HEK293 (cell line): ENCODE measurements at regions not wholly inside any gene's neighbourhood (a gene's known extent, or its start where the extent isn't known, plus 50 kb on each side); places are given as distances from the start of the nearest gene placed in this dataset.
"Not testable (repeated sequence)": the region's sequence is repeated elsewhere in the genome, so short reads cannot be mapped to it uniquely, and the experiment has no call there.

Experiments
- CTCF ChIA-PET: fragments of 350-600 bp; formaldehyde crosslinking; extraction: SDS; loops from one replicate; lab custom pipeline; 2021; ENCODE audit warnings: antibody characterized with exemption; lab: Yijun Ruan, JAX
- POLR2A ChIA-PET: fragments of 300-600 bp; formaldehyde crosslinking; extraction: SDS; loops from one replicate; lab custom pipeline; 2020; ENCODE audit warnings: antibody characterized with exemption, inconsistent platforms; lab: Yijun Ruan, JAX
- H3K27ac ChIP-seq: fragments of 200-500 bp; sonication (Bioruptor generic); 2 replicates; pipeline ENCODE4 v1.5.1; 2014; ENCODE audit warnings: low read depth, low read length, control low read depth, inconsistent platforms; ENCODE audit errors: extremely low read depth
- H3K36me3 ChIP-seq, 2 experiments: fragments of 200-500 bp in 1 of 2; sonication (Bioruptor generic) in 1 of 2; 1 replicate in 1 of 2; 2 replicates in 1 of 2; pipeline ENCODE4 v1.5.1; 2014 to 2017; ENCODE audit warnings: inconsistent platforms in 2 of 2, low read length in 2 of 2; ENCODE audit not compliant: control insufficient read depth in 2 of 2, insufficient read depth in 1 of 2
- H3K4me1 ChIP-seq: fragments of 200-500 bp; sonication (Bioruptor generic); 2 replicates; pipeline ENCODE4 v1.5.1; 2014; ENCODE audit warnings: mild to moderate bottlenecking, low read length, inconsistent platforms; ENCODE audit not compliant: control insufficient read depth, insufficient read depth
- H3K4me3 ChIP-seq: 2 replicates; pipeline ENCODE4 v1.5.1; 2011; ENCODE audit warnings: low read depth, mild to moderate bottlenecking, control low read depth, low read length, moderate library complexity
- H3K9me3 ChIP-seq: fragments of 200-500 bp; sonication (Bioruptor generic); 2 replicates; pipeline ENCODE4 v1.5.1; 2014; ENCODE audit warnings: low read depth, low read length, inconsistent platforms; ENCODE audit not compliant: control insufficient read depth, insufficient read depth
- RBAK ChIP-seq: fragments of 450-650 bp; formaldehyde crosslinking; IDR thresholded peaks from 2 replicates; pipeline ENCODE4 v1.5.1; 2016; ENCODE audit warnings: missing biosample characterization, missing genetic modification characterization
- TCF7L2 ChIP-seq: IDR thresholded peaks from 2 replicates; pipeline ENCODE4 v1.6.1; 2011; ENCODE audit warnings: low read depth, mild to moderate bottlenecking, inconsistent platforms, low read length, moderate library complexity, borderline replicate concordance
- ZBTB17 ChIP-seq: fragments of 450-650 bp; formaldehyde crosslinking; IDR thresholded peaks from 2 replicates; pipeline ENCODE4 v1.5.1; 2016; ENCODE audit warnings: missing biosample characterization, missing genetic modification characterization
- ZNF248 ChIP-seq: fragments of 450-650 bp; formaldehyde crosslinking; IDR thresholded peaks from 2 replicates; pipeline ENCODE4 v1.5.1; 2017; ENCODE audit warnings: missing biosample characterization, missing genetic modification characterization
- ZNF354C ChIP-seq: fragments of 450-650 bp; formaldehyde crosslinking; IDR thresholded peaks from 2 replicates; pipeline ENCODE4 v1.5.1; 2016; ENCODE audit warnings: missing biosample characterization, missing genetic modification characterization, low read depth, borderline replicate concordance
- ZNF37A ChIP-seq: fragments of 450-650 bp; IDR thresholded peaks from 2 replicates; pipeline ENCODE4 v1.5.1; 2018; ENCODE audit warnings: missing biosample characterization, missing genetic modification characterization
- ZNF501 ChIP-seq: fragments of 450-650 bp; formaldehyde crosslinking; IDR thresholded peaks from 2 replicates; pipeline ENCODE4 v1.5.1; 2016; ENCODE audit warnings: missing biosample characterization, missing genetic modification characterization
- ZNF585B ChIP-seq: fragments of 450-650 bp; formaldehyde crosslinking; IDR thresholded peaks from 2 replicates; pipeline ENCODE4 v1.5.1; 2016; ENCODE audit warnings: missing biosample characterization, missing genetic modification characterization
- ZNF624 ChIP-seq: fragments of 450-650 bp; formaldehyde crosslinking; IDR thresholded peaks from 2 replicates; pipeline ENCODE4 v1.5.1; 2017; ENCODE audit warnings: missing biosample characterization, missing genetic modification characterization
- ZNF701 ChIP-seq: fragments of 450-650 bp; formaldehyde crosslinking; IDR thresholded peaks from 2 replicates; pipeline ENCODE4 v1.5.1; 2016; ENCODE audit warnings: missing biosample characterization, missing genetic modification characterization
- ZNF791 ChIP-seq: fragments of 450-650 bp; formaldehyde crosslinking; IDR thresholded peaks from 2 replicates; pipeline ENCODE4 v1.5.1; 2016; ENCODE audit warnings: missing biosample characterization, missing genetic modification characterization
- ZNF792 ChIP-seq: fragments of 450-650 bp; formaldehyde crosslinking; IDR thresholded peaks from 2 replicates; pipeline ENCODE4 v1.5.1; 2016; ENCODE audit warnings: missing biosample characterization, missing genetic modification characterization
- ZSCAN30 ChIP-seq: fragments of 450-650 bp; IDR thresholded peaks from 2 replicates; pipeline ENCODE4 v1.5.1; 2018; ENCODE audit warnings: missing biosample characterization, mild to moderate bottlenecking, missing genetic modification characterization, moderate library complexity
- TF ChIP-seq, protein P1 (sequence below): fragments of 450-650 bp; formaldehyde crosslinking; IDR thresholded peaks from 2 replicates; pipeline ENCODE4 v1.5.1; 2016; ENCODE audit warnings: missing biosample characterization, missing genetic modification characterization
- TF ChIP-seq, protein P2 (sequence below): fragments of 450-650 bp; formaldehyde crosslinking; IDR thresholded peaks from 2 replicates; pipeline ENCODE4 v1.5.1; 2017; ENCODE audit warnings: missing biosample characterization, missing genetic modification characterization
- TF ChIP-seq, protein P3 (sequence below): fragments of 450-650 bp; formaldehyde crosslinking; IDR thresholded peaks from 2 replicates; pipeline ENCODE4 v1.5.1; 2016; ENCODE audit warnings: missing biosample characterization, missing genetic modification characterization

DNA sequence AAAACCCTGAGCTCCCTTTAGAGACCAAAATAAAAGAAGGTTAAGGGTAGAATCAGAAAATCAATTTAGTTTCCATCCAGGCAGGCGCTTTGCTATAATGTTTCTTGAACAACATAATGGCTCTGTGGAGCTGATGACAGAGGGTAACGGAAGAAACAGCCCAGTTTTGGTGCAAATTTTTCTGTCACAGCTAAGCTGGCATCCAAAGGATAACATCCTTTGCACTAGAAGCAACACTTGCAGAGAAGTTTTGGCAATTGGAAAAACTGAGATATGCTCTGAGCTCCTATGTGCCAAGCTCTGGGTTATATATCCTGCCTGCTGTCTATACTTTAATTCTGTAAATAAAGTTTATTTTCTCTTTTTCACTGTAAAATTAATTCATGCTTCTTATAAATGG is 495.3 kb upstream of the API5 start:
- H3K9me3 ChIP-seq, result no peaks in the 10 kb centered on the region
- H3K27ac ChIP-seq, result no peak overlapping the region
- no peak for TF ChIP-seq ZBTB17 (tag by site-specific recombination)
- TF ChIP-seq, protein P1, sequence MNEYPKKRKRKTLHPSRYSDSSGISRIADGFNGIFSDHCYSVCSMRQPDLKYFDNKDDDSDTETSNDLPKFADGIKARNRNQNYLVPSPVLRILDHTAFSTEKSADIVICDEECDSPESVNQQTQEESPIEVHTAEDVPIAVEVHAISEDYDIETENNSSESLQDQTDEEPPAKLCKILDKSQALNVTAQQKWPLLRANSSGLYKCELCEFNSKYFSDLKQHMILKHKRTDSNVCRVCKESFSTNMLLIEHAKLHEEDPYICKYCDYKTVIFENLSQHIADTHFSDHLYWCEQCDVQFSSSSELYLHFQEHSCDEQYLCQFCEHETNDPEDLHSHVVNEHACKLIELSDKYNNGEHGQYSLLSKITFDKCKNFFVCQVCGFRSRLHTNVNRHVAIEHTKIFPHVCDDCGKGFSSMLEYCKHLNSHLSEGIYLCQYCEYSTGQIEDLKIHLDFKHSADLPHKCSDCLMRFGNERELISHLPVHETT (tag by site-specific recombination), result no peak
- TF ChIP-seq ZNF501 (tag by site-specific recombination), result no peak
- TF ChIP-seq, protein P2, sequence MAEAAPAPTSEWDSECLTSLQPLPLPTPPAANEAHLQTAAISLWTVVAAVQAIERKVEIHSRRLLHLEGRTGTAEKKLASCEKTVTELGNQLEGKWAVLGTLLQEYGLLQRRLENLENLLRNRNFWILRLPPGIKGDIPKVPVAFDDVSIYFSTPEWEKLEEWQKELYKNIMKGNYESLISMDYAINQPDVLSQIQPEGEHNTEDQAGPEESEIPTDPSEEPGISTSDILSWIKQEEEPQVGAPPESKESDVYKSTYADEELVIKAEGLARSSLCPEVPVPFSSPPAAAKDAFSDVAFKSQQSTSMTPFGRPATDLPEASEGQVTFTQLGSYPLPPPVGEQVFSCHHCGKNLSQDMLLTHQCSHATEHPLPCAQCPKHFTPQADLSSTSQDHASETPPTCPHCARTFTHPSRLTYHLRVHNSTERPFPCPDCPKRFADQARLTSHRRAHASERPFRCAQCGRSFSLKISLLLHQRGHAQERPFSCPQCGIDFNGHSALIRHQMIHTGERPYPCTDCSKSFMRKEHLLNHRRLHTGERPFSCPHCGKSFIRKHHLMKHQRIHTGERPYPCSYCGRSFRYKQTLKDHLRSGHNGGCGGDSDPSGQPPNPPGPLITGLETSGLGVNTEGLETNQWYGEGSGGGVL (tag by site-specific recombination), result no peak
- no peaks in the 10 kb centered on the region for H3K36me3 ChIP-seq
- CTCF ChIA-PET, result no interaction called here
- POLR2A ChIA-PET, result no interaction called here
- H3K4me1 ChIP-seq, result no peaks in the 10 kb centered on the region
- no peak overlapping the region for H3K4me3 ChIP-seq

DNA sequence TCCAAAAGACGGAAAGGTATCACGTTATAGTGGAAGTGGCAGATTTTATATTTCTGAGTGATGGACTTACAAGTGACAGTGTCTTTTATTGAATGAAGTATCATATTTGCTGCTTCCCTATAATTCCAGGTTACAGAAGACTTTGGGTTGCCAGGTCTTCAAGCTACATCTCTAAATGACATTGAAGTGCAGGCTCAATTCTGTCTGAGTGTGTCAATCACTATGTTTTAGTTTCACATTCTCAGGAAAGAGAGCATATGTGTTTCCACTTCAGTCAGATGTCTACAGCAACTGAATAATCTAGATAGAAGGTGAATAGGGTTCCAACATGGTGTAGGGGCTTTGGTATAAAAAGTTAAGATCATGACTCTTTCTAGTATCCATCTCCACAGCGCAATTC is 492.7 kb upstream of the API5 start:
- Histone ChIP-seq H3K27ac (no peak overlapping the region), H3K36me3 (no peaks in the 10 kb centered on the region), H3K4me1 (no peaks in the 10 kb centered on the region), H3K9me3 (no peaks in the 10 kb centered on the region), H3K4me3 (no peak overlapping the region)
- no peak for TF ChIP-seq ZNF792 (tag by site-specific recombination)
- ChIA-PET POLR2A (no interaction called here), CTCF (interaction anchor here (0.6 kb wide), 1 partner anchor 736 kb away, joined by 3 read pairs; no protein-coding TSS in a partner anchor)

DNA sequence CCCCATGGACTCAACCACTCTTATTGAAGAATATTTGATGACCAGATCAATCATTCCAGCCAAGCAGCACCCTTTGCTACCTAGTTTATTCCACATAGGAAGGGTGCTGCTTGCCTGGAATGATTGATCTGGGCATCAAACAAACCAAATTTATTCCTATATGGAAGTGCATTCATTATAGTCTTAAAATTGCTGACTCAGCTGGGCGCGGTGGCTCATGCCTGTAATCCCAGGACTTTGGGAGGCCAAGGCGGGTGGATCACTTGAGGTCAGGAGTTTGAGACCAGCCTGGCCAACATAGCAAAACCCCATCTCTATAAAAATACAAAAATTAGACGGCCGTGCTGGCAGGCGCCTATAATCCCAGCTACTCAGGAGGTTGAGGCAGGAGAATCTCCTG is 489.6 kb upstream of the API5 start:
- H3K27ac ChIP-seq, H3K36me3 ChIP-seq, H3K4me3 ChIP-seq, H3K4me1 ChIP-seq, H3K9me3 ChIP-seq, POLR2A ChIA-PET: not testable (repeated sequence)
- CTCF ChIA-PET, result interaction anchor here (0.6 kb wide), 1 partner anchor 363 kb away, joined by 3 read pairs; no protein-coding TSS in a partner anchor

DNA sequence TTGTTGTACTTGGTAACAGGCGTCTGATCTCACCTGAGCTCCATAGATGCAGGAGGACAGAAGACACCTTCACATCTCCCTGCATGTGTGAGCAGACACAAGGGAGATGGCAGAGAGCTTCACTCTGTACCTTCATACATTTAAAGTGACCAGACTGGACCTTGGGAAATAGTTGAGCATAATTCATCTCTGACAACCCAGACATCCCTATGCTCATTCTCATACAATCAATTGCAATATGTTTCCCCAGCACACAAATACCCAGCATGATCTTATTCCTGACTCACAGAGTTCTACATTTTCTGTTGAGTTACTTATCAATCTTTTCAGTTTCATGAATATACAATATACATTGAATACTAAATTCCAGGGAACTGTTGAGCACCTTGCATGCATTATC is 488.2 kb upstream of the API5 start:
- POLR2A ChIA-PET, result no interaction called here
- Histone ChIP-seq H3K9me3 (no peaks in the 10 kb centered on the region), H3K4me3 (no peak overlapping the region), H3K4me1 (no peaks in the 10 kb centered on the region), H3K36me3 (no peaks in the 10 kb centered on the region), H3K27ac (no peak overlapping the region)
- TF ChIP-seq ZSCAN30 (tag by site-specific recombination) (no peak), ZNF248 (tag by site-specific recombination) (no peak), TCF7L2 (no peak), ZNF791 (tag by site-specific recombination) (no peak), RBAK (tag by site-specific recombination) (no peak), ZNF624 (tag by site-specific recombination) (no peak), ZNF37A (tag by site-specific recombination) (no peak), ZNF585B (tag by site-specific recombination) (no peak), ZNF354C (tag by site-specific recombination) (no peak), ZNF701 (tag by site-specific recombination) (no peak)
- TF ChIP-seq, protein P3, sequence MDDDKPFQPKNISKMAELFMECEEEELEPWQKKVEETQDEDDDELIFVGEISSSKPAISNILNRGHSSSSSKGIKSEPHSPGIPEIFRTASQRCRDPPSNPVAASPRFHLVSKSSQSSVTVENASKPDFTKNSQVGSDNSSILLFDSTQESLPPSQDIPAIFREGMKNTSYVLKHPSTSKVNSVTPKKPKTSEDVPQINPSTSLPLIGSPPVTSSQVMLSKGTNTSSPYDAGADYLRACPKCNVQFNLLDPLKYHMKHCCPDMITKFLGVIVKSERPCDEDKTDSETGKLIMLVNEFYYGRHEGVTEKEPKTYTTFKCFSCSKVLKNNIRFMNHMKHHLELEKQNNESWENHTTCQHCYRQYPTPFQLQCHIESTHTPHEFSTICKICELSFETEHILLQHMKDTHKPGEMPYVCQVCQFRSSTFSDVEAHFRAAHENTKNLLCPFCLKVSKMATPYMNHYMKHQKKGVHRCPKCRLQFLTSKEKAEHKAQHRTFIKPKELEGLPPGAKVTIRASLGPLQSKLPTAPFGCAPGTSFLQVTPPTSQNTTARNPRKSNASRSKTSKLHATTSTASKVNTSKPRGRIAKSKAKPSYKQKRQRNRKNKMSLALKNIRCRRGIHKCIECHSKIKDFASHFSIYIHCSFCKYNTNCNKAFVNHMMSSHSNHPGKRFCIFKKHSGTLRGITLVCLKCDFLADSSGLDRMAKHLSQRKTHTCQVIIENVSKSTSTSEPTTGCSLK, result no peak
- CTCF ChIA-PET, result no interaction called here
